Nephron (organoid): ENCODE measurements at regions not wholly inside any gene's neighbourhood (a gene's known extent, or its start where the extent isn't known, plus 50 kb on each side); places are given as distances from the start of the nearest gene placed in this dataset.
A peak's percentile ranks its signal among the peaks of the same experiment; 100 is the strongest.

Experiments used
- H3K27ac Mint-ChIP-seq, 3 experiments: 2 replicates each; pipeline ENCODE4 v1.8.0; 2020; ENCODE audit warnings: mixed read lengths in 3 of 3, mild to moderate bottlenecking in 2 of 3, moderate library complexity in 1 of 3
- H3K27me3 Mint-ChIP-seq: 2 replicates; pipeline ENCODE4 v1.8.0; 2021; ENCODE audit warnings: low read depth, mild to moderate bottlenecking, moderate library complexity, mixed read lengths
- H3K36me3 Mint-ChIP-seq: 2 replicates; pipeline ENCODE4 v1.8.0; 2020; ENCODE audit warnings: low read depth, mixed read lengths
- H3K4me1 Mint-ChIP-seq: 2 replicates; pipeline ENCODE4 v1.8.0; 2020; ENCODE audit warnings: mixed read lengths
- H3K4me3 Mint-ChIP-seq, 3 experiments: 2 replicates each; pipeline ENCODE4 v1.8.0; 2020; ENCODE audit warnings: mild to moderate bottlenecking in 3 of 3, mixed read lengths in 3 of 3, moderate library complexity in 2 of 3
- H3K9me3 Mint-ChIP-seq: 2 replicates; pipeline ENCODE4 v1.8.0; 2020; ENCODE audit warnings: mixed read lengths
- CTCF ChIP-seq, 3 experiments: fragments of 200-600 bp; sonication (generic); IDR thresholded peaks; one replicate each; pipeline ENCODE4 v1.5.0; 2021; ENCODE audit warnings: antibody characterized with exemption in 3 of 3; ENCODE audit not compliant: unreplicated experiment in 3 of 3

GRCh38 chr10:44858017-44858371 lies 53.1 kb upstream of the TMEM72 start:
- no peaks in the 10 kb centered on the region for H3K36me3 Mint-ChIP-seq
- no peaks in the 10 kb centered on the region for H3K9me3 Mint-ChIP-seq
- no peak overlapping the region for H3K4me3 Mint-ChIP-seq
- TF ChIP-seq CTCF (IDR thresholded peaks at IDR 0.05; ENCODE audit: unreplicated experiment in 3 of 3), result peak in 2 of 3 experiments; percentile 34 to 51
- peak overlapping the region in 2 of 3 experiments; percentile 45 to 88 for H3K27ac Mint-ChIP-seq
- H3K4me1 Mint-ChIP-seq, result peaks cover 32% of the 10 kb centered on the region
- H3K27me3 Mint-ChIP-seq, result peaks cover 11% of the 10 kb centered on the region

- no peaks in the 10 kb centered on the region for H3K9me3 Mint-ChIP-seq
- no peaks in the 10 kb centered on the region for H3K36me3 Mint-ChIP-seq
- TF ChIP-seq CTCF (IDR thresholded peaks at IDR 0.05; ENCODE audit: unreplicated experiment in 3 of 3), result no peak
- H3K27me3 Mint-ChIP-seq, result peaks cover 11% of the 10 kb centered on the region
- H3K4me1 Mint-ChIP-seq, result peaks cover 39% of the 10 kb centered on the region
- H3K27ac Mint-ChIP-seq, result peak overlapping the region in 1 of 3 experiments; percentile 26
- H3K4me3 Mint-ChIP-seq, result no peak overlapping the region
Observed at GRCh38 chr10:44858988-44859387, 52.1 kb upstream of the TMEM72 start.

GRCh38 chr10:44859546-44860285 lies 51.4 kb upstream of the TMEM72 start:
- H3K27me3 Mint-ChIP-seq, result peaks cover 11% of the 10 kb centered on the region
- no peaks in the 10 kb centered on the region for H3K9me3 Mint-ChIP-seq
- no peaks in the 10 kb centered on the region for H3K36me3 Mint-ChIP-seq
- peak overlapping the region in 2 of 3 experiments; percentile 37 to 58 for H3K27ac Mint-ChIP-seq
- H3K4me3 Mint-ChIP-seq, result no peak overlapping the region
- H3K4me1 Mint-ChIP-seq, result peaks cover 37% of the 10 kb centered on the region
- no peak for TF ChIP-seq CTCF (IDR thresholded peaks at IDR 0.05; ENCODE audit: unreplicated experiment in 3 of 3)

GRCh38 chr10:44860811-44861736 lies 50.1 kb upstream of the TMEM72 start:
- TF ChIP-seq CTCF (IDR thresholded peaks at IDR 0.05; ENCODE audit: unreplicated experiment in 3 of 3), result no peak
- H3K27ac Mint-ChIP-seq, result peak overlapping the region in 1 of 3 experiments; percentile 58
- no peaks in the 10 kb centered on the region for H3K36me3 Mint-ChIP-seq
- H3K9me3 Mint-ChIP-seq, result no peaks in the 10 kb centered on the region
- peaks cover 20% of the 10 kb centered on the region for H3K27me3 Mint-ChIP-seq
- peaks cover 42% of the 10 kb centered on the region for H3K4me1 Mint-ChIP-seq
- no peak overlapping the region for H3K4me3 Mint-ChIP-seq
